Activated CD4-positive, alpha-beta T cell treated with anti-CD3 and anti-CD28 coated beads, Interleukin-10, Interleukin-2, amounts not matched to agents 100 ng/mL and 50 ng/mL, durations not matched to agents 16 hours and 8 hours (primary cell): ENCODE measurements at regions not wholly inside any gene's neighbourhood (a gene's known extent, or its start where the extent isn't known, plus 50 kb on each side); places are given as distances from the start of the nearest gene placed in this dataset.
"Not testable (repeated sequence)": the region's sequence is repeated elsewhere in the genome, so short reads cannot be mapped to it uniquely, and the experiment has no call there.

ENCODE experiments used
- DNase-seq: peaks from one replicate; pipeline ENCODE4 v3.0.0-alpha.2; 2020

DNA sequence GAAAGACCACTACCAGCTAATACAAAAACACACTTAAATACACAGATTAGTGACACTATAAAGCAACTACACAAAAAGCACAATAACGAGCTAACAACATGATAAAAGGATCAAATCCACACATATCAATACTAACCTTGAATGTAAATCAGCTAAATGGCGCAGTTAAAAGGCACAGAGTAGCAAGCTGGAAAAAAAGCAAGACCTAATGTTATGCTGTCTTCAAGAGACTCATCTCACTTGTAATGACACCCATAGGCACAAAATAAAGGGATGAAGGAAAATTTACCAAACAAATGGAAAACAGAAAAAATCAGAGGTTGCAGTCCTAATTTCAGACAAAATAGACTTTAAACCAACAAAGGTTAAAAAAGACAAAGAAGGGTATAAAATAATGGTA is 86.3 kb downstream of the NUS1 start:
- no peak for DNase-seq

DNA sequence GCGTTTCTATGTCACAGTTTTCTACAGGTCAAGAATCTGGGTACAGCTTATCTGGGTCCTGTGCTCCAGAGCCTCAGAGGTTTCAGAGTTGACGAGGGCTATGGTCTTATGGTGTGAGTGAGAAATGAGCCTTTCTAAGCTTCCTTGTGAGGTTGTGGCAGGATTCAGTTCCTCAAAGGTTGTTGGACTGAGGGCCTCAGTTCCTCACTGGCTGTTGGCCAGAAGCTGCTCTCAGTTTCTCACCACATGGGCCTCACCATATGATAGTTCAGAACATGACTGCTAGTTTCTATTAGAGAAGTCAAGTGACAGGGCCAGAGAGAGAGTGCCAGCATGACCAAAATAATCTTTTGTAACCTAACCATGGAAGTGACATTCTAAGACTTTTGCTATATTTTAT is 96.1 kb downstream of the NUS1 start:
- no peak for DNase-seq

- DNase-seq, result no peak
These were observed 101.2 kb downstream of the NUS1 start for GRCh38 chr6:117776441-117776840.

- no peak for DNase-seq
These were observed 106.3 kb downstream of the NUS1 start for GRCh38 chr6:117781550-117781949.

- DNase-seq, result no peak
These were observed 108.0 kb downstream of the NUS1 start for GRCh38 chr6:117783279-117783678.

- no peak for DNase-seq
These were observed 115.7 kb downstream of the NUS1 start for GRCh38 chr6:117791012-117791411.

GRCh38 chr6:117795234-117795633 is 111.8 kb upstream of the SLC35F1 start:
- DNase-seq, result no peak

- DNase-seq, result not testable (repeated sequence)
These were observed 108.2 kb upstream of the SLC35F1 start for GRCh38 chr6:117798819-117799218.

- no peak for DNase-seq
These were observed 96.8 kb upstream of the SLC35F1 start for GRCh38 chr6:117810269-117810668.

DNA sequence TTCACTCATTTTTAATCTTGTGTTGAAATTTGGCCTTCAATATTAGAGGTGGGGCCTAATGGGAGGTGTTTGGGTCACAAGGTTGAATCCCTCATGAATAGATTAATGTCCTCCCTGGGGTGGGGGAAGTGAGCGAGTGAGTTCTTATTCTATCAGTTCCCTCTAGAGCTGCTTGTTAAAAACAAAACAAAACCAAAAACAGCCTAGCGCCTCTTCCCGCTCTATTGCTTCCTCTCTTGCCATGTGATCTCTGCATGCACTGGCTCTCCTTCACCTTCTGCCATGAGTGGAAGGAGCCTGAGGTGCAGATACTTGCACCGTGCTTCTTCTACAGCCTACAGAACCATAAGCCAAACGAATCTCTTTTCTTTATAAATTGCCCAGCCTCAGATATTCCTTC is 89.6 kb upstream of the SLC35F1 start:
- no peak for DNase-seq

DNA sequence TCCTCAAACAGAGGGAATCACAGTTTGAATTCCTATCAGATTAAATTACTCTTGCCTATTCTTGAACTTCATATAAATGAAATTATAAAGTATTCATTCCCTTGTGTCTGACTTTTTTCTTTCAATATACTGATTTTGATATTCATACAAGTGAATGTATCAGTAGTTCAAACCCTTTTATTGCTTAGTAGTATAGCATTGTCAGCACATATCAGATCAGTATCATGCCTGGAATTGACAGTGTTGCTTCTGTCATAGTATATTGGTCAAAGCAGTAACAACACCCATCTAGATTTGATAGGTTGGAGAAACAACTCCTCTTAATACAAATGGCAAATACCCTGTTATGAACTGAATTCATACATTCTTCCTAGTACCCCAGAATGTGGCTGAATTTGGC is 89.1 kb upstream of the SLC35F1 start:
- DNase-seq, result no peak

DNA sequence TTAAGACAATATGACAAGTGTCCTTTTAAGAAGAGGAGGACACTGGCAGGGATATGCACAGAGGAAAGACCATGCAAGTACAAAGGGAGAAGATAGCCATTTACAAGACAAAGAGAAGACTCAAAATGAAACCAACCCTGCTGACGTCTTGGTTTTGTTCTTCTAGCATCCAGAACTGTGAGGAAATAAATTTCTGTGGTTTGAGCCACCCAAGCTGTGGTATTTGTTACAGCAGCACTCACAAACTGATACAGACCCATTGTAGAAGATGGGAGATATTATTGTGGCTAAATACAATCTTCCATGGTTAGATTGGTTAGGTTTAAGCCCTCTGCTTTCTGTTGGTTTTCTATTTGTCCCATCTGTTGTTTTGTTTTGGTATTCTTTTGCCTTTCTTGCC is 88.6 kb upstream of the SLC35F1 start:
- peak; percentile 20 for DNase-seq

- peak; percentile 15 for DNase-seq
These were observed 77.3 kb upstream of the SLC35F1 start for GRCh38 chr6:117829594-117830319.

DNA sequence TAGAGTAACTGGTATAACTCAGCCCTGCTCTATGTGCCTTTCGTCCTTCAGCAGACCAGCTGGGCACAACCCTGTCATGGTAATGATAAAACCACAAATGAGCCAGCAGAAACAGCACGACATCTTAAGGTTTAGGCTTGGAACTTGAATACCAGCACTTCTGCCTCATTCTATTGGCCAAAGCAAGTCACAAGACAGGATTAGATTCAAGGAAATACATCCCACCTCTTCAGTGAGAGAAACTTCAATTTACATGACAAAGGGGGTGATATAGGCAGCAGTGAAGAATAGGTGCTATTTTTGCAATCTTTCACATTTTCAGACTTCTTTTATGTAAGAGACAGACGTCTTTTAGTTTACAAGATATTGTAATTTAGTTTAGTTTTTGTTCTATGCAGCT is 69.8 kb upstream of the SLC35F1 start:
- DNase-seq, result no peak

DNA sequence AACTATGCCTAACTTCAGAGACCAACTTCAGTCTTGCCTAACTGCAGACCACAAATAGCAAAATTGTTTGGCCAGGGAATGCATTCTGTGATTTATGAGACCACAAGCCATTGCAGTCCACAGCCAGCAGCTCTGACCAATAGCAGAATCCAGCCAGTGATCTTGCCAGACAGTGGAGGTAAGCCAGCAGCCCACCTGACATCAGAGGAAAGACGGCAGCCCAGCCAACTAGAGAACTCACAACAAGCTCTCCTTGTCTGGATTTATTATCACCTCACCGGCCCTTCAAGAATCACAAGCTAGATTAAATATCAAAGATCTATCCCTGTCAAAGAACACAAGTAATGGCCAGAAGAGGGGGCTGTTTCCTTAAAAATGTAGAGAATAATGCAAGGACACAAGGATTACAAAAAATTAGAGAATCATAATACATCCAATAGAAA is 66.5 kb upstream of the SLC35F1 start:
- DNase-seq, result peak; percentile 38

- DNase-seq, result no peak
These were observed 59.2 kb upstream of the SLC35F1 start for GRCh38 chr6:117847912-117848311.

DNA sequence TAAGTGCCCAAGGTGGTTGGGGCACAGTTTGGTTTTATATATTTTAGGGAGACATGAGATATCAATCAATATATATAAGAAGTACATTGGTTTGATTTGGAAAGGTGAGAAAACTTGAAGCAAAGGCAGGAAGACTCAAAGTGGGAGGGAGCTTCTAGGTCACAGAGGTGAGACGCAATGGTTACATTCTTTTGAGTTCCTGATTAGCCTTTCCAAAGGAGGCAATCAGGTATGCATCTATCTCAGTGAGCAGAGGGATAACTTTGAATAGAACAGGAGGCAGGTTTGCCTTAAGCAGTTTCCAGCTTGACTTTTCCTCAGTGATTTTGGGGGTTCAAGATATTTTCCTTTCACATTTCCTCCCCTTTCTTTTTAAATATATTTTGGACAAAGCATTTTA is 58.0 kb upstream of the SLC35F1 start:
- DNase-seq, result no peak
